Stomach (tissue), 8 donors: ENCODE measurements at regions not wholly inside any gene's neighbourhood (a gene's known extent, or its start where the extent isn't known, plus 50 kb on each side); places are given as distances from the start of the nearest gene placed in this dataset.

Experiments
- DNase-seq, 2 donors: peaks; one replicate each; pipeline versions ENCODE4 v3.0.0 to v3.0.0-alpha.2; 2013 to 2019
- H3K27ac ChIP-seq, 5 donors: fragments of 200-600 bp in 4 of 5; sonication (generic) in 4 of 5; one replicate each; pipeline ENCODE4 v1.5.1; 2013 to 2019; ENCODE audit warnings: mild to moderate bottlenecking in 1 of 5, moderate library complexity in 1 of 5
- H3K27me3 ChIP-seq, 3 donors: fragments of 200-600 bp; sonication (generic); one replicate each; pipeline ENCODE4 v1.5.1; 2017 to 2019; ENCODE audit warnings: mixed run types in 1 of 3
- H3K36me3 ChIP-seq, 4 donors: fragments of 200-600 bp; sonication (generic); 1 replicate in 3 of 4; 2 replicates in 1 of 4; pipeline ENCODE4 v1.5.1; 2016 to 2019
- H3K4me1 ChIP-seq, 4 donors: fragments of 200-600 bp; sonication (generic); one replicate each; pipeline ENCODE4 v1.5.1; 2016 to 2019
- H3K4me3 ChIP-seq, 4 donors: fragments of 200-600 bp; sonication (generic) in 3 of 4; one replicate each; pipeline ENCODE4 v1.5.1; 2016 to 2019; ENCODE audit warnings: mild to moderate bottlenecking in 1 of 4
- H3K9me3 ChIP-seq, 4 donors: fragments of 200-600 bp; sonication (generic); one replicate each; pipeline ENCODE4 v1.5.1; 2016 to 2019
- CTCF ChIP-seq, 7 experiments: fragments of 450-650 bp in 4 of 7; fragments of 200-600 bp in 3 of 7; sonication (generic) in 3 of 7; IDR thresholded peaks; one replicate each; pipeline ENCODE4 v1.5.1; 2016 to 2019; ENCODE audit warnings: antibody characterized with exemption in 7 of 7, control low read depth in 2 of 7, mild to moderate bottlenecking in 1 of 7
- EP300 ChIP-seq: sonication (generic); formaldehyde crosslinking; IDR thresholded peaks from one replicate; pipeline ENCODE4 v1.6.1; 2017; ENCODE audit warnings: antibody characterized with exemption
- POLR2A ChIP-seq, 4 donors: fragments of 450-650 bp; IDR thresholded peaks; one replicate each; pipeline ENCODE4 v1.6.1; 2016; ENCODE audit warnings: antibody characterized with exemption in 4 of 4, control low read depth in 2 of 4, mild to moderate bottlenecking in 1 of 4, moderate library complexity in 1 of 4
- POLR2AphosphoS5 ChIP-seq, 3 donors: sonication (generic); formaldehyde crosslinking; IDR thresholded peaks; one replicate each; pipeline ENCODE4 v1.6.1; 2016; ENCODE audit warnings: antibody characterized with exemption in 3 of 3
- WGBS, 5 donors: extraction: QIAGEN DNeasy Blood & Tissue Kit in 3 of 5; methylation state at CpG; one replicate each; pipeline versions ENCODE4 v1.1.5 to v1.1.7; 2013 to 2018; 5-methylcytosine and 5-hydroxymethylcytosine counted together
- intact Hi-C: fragments of 100-400 bp; cut with DNase I; formaldehyde crosslinking; loops from one replicate; pipeline ENCODE4 v1.15.1; 2023; ENCODE audit warnings: low total_unique reads
- donor health status: healthy with polysubstance abuse.
- donor health status: Bipolar disorder and iron deficiency.
- donor health status: healthy.

GRCh38 chr10:124212702-124213101 lies 119.3 kb upstream of the CHST15 start:
- no peak overlapping the region for H3K4me3 ChIP-seq
- no peak overlapping the region for H3K27ac ChIP-seq
- no peaks in the 10 kb centered on the region for H3K4me1 ChIP-seq
- DNase-seq = no peak
- WGBS, 5 donors = 85 to 91% (median 88%) methylated on average over 7 to 9 of the region's 9 CpGs
- intact Hi-C loops = no loop called here
- TF ChIP-seq EP300 = no peak
- no peak for TF ChIP-seq POLR2A (IDR thresholded peaks at IDR 0.05)
- no peak for TF ChIP-seq POLR2AphosphoS5 (IDR thresholded peaks at IDR 0.05)
- no peak for TF ChIP-seq CTCF (IDR thresholded peaks at IDR 0.05)
- no peaks in the 10 kb centered on the region for H3K36me3 ChIP-seq
- no peaks in the 10 kb centered on the region for H3K27me3 ChIP-seq
- peaks cover 0 to 12% (median 2%) of the 10 kb centered on the region in 4 donors for H3K9me3 ChIP-seq

GRCh38 chr10:124211921-124212320 lies 118.5 kb upstream of the CHST15 start:
- intact Hi-C loops = no loop called here
- no peak for DNase-seq
- Histone ChIP-seq H3K27ac (no peak overlapping the region), H3K4me3 (no peak overlapping the region), H3K4me1 (no peaks in the 10 kb centered on the region), H3K36me3 (no peaks in the 10 kb centered on the region), H3K27me3 (no peaks in the 10 kb centered on the region), H3K9me3 (peaks cover 0 to 16% (median 4%) of the 10 kb centered on the region in 4 donors)
- TF ChIP-seq EP300 (no peak), CTCF (IDR thresholded peaks at IDR 0.05) (no peak), POLR2AphosphoS5 (IDR thresholded peaks at IDR 0.05) (no peak), POLR2A (IDR thresholded peaks at IDR 0.05) (no peak)
- WGBS, 5 donors = 70 to 83% (median 81%) methylated on average over 8 of the region's 8 CpGs

- Histone ChIP-seq H3K27me3 (no peaks in the 10 kb centered on the region), H3K4me3 (no peak overlapping the region), H3K9me3 (peaks cover 0 to 16% (median 4%) of the 10 kb centered on the region in 4 donors), H3K4me1 (no peaks in the 10 kb centered on the region), H3K27ac (no peak overlapping the region), H3K36me3 (no peaks in the 10 kb centered on the region)
- TF ChIP-seq EP300 (no peak), POLR2A (IDR thresholded peaks at IDR 0.05) (no peak), CTCF (IDR thresholded peaks at IDR 0.05) (no peak), POLR2AphosphoS5 (IDR thresholded peaks at IDR 0.05) (no peak)
- intact Hi-C loops = no loop called here
- DNase-seq = no peak
- WGBS, 5 donors = 85 to 93% (median 91%) methylated on average over 1 of the region's 1 CpG
Measured at GRCh38 chr10:124210263-124210662, 116.9 kb upstream of the CHST15 start.

GRCh38 chr10:124207391-124207790 lies 114.0 kb upstream of the CHST15 start:
- H3K4me3 ChIP-seq = no peak overlapping the region
- DNase-seq = no peak

More at GRCh38 chr10:124207391-124207790, 114.0 kb upstream of the CHST15 start:
- Histone ChIP-seq H3K4me1 (no peaks in the 10 kb centered on the region), H3K36me3 (no peaks in the 10 kb centered on the region), H3K27me3 (no peaks in the 10 kb centered on the region), H3K9me3 (peaks cover 0 to 16% (median 4%) of the 10 kb centered on the region in 4 donors), H3K27ac (no peak overlapping the region)
- intact Hi-C loops = no loop called here
- 84 to 90% (median 86%) methylated on average over 5 of the region's 5 CpGs for WGBS, 5 donors
- no peak for TF ChIP-seq CTCF (IDR thresholded peaks at IDR 0.05)
- no peak for TF ChIP-seq EP300
- TF ChIP-seq POLR2A (IDR thresholded peaks at IDR 0.05) = no peak
- no peak for TF ChIP-seq POLR2AphosphoS5 (IDR thresholded peaks at IDR 0.05)
